ENCODE measurements at regions not wholly inside any gene's neighbourhood (a gene's known extent, or its start where the extent isn't known, plus 50 kb on each side); places are given as distances from the start of the nearest gene placed in this dataset.

GRCh38 chr10:57963546-57963945 lies 304.1 kb downstream of the IPMK start:
- DNase-seq (ENCODE audit: low spot score) = no peak
- POLR2A ChIA-PET (ENCODE audit: low non-redundant PET) = no interaction called here
- H3K27ac ChIP-seq = no peak overlapping the region
- CTCF ChIA-PET = no interaction called here
- TF ChIP-seq CTCF (conservative IDR thresholded peaks at IDR 0.05; ENCODE audit: low read depth) = no peak

- ChIA-PET POLR2A (ENCODE audit: low non-redundant PET) (no interaction called here), CTCF (interaction anchor here (0.6 kb wide), 1 partner anchor 305 kb away, joined by 3 read pairs; no protein-coding TSS in a partner anchor)
- no peak for DNase-seq (ENCODE audit: low spot score)
- no peak for TF ChIP-seq CTCF (conservative IDR thresholded peaks at IDR 0.05; ENCODE audit: low read depth)
- H3K27ac ChIP-seq = no peak overlapping the region
Observed at GRCh38 chr10:57962839-57963238, 304.9 kb downstream of the IPMK start.

GRCh38 chr10:57961487-57961886 lies 306.2 kb downstream of the IPMK start:
- no peak overlapping the region for H3K27ac ChIP-seq
- TF ChIP-seq CTCF (conservative IDR thresholded peaks at IDR 0.05; ENCODE audit: low read depth) = no peak
- CTCF ChIA-PET = no interaction called here
- no peak for DNase-seq (ENCODE audit: low spot score)
- POLR2A ChIA-PET (ENCODE audit: low non-redundant PET) = no interaction called here

GRCh38 chr10:57960406-57960805 lies 307.3 kb downstream of the IPMK start:
- DNase-seq (ENCODE audit: low spot score) = no peak
- no peak overlapping the region for H3K27ac ChIP-seq
- TF ChIP-seq CTCF (conservative IDR thresholded peaks at IDR 0.05; ENCODE audit: low read depth) = no peak
- CTCF ChIA-PET = no interaction called here
- POLR2A ChIA-PET (ENCODE audit: low non-redundant PET) = no interaction called here

GRCh38 chr10:57959318-57960006 lies 308.2 kb downstream of the IPMK start:
- H3K27ac ChIP-seq = no peak overlapping the region
- ChIA-PET CTCF (no interaction called here), POLR2A (ENCODE audit: low non-redundant PET) (no interaction called here)
- no peak for TF ChIP-seq CTCF (conservative IDR thresholded peaks at IDR 0.05; ENCODE audit: low read depth)
- no peak for DNase-seq (ENCODE audit: low spot score)

- ChIA-PET CTCF (no interaction called here), POLR2A (ENCODE audit: low non-redundant PET) (no interaction called here)
- DNase-seq (ENCODE audit: low spot score) = no peak
- TF ChIP-seq CTCF (conservative IDR thresholded peaks at IDR 0.05; ENCODE audit: low read depth) = no peak
- H3K27ac ChIP-seq = no peak overlapping the region
Observed at GRCh38 chr10:57955076-57955475, 312.6 kb downstream of the IPMK start.
